HG02763 (cell line): ENCODE measurements at regions not wholly inside any gene's neighbourhood (a gene's known extent, or its start where the extent isn't known, plus 50 kb on each side); places are given as distances from the start of the nearest gene placed in this dataset.

Experiments used
- ATAC-seq: cut with Tn5 transposase; IDR thresholded peaks from one replicate; pipeline ENCODE4 v1.9.1; 2021; ENCODE audit warnings: mild to moderate bottlenecking, moderate library complexity; ENCODE audit not compliant: unreplicated experiment

DNA sequence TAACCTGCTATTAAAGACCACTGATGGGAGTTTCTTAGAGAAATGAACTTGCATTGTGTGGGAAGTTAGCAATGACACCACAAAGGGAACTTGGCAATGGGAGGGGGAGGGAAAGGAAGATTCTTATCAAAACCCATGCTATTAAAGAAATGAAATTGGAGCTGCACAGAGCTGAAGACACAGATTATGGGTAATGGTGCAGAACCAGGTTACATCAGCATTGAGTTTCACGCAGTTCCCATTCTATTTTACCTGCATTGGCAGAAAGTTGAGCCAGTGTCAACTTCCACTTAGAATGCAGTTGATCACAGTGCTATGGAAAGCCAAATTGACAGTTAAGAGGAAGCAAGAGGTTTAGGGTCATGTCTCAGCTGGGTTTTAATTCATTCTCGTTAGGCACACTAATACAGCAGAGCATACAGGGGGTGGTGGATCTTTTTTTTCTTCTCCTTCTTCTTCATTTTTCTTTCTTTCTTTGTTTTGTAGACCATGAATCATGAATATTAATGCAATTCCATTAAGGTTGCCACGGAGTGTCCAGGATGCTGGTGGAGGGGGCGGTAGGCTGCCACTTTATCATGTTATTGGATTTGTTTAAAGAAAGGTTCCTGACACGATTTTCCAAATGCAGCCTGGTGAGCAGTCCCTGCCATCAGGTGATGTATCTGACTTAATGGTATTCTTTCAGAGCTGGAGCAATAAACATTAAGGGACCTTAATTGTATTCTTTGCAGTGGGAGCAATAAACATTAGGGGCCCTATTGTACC lies 1092.0 kb upstream of the MAP3K7 start:
- no peak for ATAC-seq

DNA sequence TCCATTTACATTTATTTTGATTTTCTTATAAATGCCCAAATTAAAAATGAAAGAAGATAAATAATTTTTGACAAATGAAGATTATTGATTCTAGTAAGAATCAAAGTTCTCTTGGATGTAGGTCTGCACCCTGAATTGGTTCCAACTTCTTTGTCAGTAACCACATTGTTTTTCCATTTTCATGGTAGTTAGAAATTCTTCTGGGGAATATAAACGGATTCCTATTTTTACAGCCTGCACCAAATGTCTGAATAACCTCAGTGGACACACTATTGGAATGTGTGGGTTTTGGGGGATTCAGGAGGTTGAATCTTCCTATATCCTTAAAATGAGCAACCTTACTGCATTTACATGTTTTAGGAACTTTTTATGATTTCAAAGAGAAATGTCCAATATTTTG lies 1085.3 kb upstream of the MAP3K7 start:
- no peak for ATAC-seq

DNA sequence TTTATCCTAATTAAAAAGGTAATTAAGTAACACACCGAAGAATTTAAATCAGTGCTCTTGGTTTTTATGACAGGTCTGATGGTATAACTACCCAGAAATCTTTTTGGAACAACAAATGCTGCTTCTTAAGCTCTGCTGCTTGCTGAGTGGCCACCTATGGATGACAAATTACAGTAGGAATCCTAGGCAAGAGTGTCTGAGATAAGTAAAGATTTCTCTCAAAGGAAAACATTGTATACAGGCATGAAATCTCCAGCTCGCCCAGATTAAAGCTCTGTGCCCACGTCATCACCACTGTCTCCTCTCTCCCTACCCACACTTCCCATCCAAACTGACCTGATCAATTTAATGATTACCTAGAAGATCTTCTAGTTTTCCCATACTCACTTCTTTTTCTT lies 1083.0 kb upstream of the MAP3K7 start:
- no peak for ATAC-seq

GRCh38 chr6:91669154-91669870 lies 1082.4 kb upstream of the MAP3K7 start:
- no peak for ATAC-seq

- no peak for ATAC-seq
Measured at GRCh38 chr6:91667596-91667995, 1080.7 kb upstream of the MAP3K7 start.

DNA sequence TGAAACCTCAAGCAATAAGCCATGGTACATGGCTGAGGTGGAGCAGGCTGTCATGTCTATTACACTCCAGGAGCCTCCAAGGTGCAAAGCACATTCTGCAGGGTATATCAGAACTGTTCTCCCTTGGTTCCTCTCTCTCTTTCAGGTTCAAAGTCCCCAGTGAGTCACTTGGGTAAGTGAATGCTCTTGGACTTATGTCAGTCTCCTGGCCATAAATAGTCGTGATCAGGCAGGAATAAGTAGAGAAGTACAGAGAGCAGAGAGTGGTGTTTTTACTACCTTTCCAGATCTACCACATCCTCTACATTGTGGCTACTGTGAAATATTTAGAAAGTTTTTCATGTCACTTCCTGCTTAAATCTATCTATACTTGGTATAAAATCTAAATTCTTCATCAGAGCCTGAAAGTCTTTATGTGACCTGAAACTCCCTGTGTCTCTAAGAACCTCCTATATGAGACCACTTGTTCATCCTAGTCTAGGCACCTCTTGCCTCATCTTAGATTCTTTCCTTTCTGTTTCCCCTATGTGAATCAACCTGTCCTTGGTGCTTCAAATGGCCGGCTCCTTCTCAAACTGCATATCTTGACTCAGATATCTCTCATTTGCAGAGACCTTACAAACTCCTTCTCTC lies 1077.6 kb upstream of the MAP3K7 start:
- no peak for ATAC-seq

- ATAC-seq = no peak
Measured at GRCh38 chr6:91660893-91661292, 1074.0 kb upstream of the MAP3K7 start.

- no peak for ATAC-seq
Measured at GRCh38 chr6:91659891-91660290, 1073.0 kb upstream of the MAP3K7 start.

GRCh38 chr6:91654793-91655192 lies 1067.9 kb upstream of the MAP3K7 start:
- no peak for ATAC-seq

DNA sequence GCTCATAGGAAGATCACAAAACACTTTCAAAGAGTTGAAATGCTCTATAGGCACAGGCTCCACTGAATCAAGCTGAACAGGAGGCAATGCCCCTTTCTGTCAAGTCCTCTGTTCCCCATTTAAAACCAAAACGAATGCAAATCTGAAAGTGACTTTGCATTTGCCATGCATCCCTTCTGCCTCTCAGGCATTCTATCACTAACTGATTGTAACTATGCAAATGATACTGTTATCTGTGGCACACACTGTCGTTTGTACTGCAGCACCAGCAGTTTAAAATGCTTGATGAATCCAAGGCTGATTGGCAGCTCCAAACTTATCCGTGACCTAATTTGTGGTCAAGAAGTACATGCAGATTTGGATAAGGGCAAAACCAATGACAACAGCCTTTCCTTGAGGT lies 1067.5 kb upstream of the MAP3K7 start:
- ATAC-seq = no peak

DNA sequence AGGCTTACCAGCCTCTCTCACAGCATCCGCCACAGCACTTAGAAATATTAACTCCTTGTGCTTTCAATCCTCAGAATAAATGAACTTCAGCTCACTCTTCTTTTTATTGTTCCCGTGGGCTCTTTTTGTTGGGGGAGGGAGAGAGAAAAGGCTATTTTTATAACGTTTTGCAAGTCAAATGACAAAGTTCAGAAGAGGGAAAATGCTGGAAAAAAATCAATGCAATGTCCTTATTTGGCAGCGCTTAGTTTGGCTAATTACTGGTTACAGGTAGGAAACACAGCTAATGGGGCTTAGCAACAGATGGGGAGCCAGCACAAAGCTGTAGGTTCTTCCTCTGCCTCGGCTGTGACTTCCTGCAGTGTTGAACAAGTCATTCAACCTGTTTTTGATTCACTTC lies 1067.0 kb upstream of the MAP3K7 start:
- ATAC-seq = no peak

GRCh38 chr6:91653076-91653723 lies 1066.3 kb upstream of the MAP3K7 start:
- ATAC-seq = no peak

GRCh38 chr6:91646649-91647048 lies 1059.8 kb upstream of the MAP3K7 start:
- ATAC-seq = no peak

- ATAC-seq = no peak
Measured at GRCh38 chr6:91645811-91646210, 1058.9 kb upstream of the MAP3K7 start.

DNA sequence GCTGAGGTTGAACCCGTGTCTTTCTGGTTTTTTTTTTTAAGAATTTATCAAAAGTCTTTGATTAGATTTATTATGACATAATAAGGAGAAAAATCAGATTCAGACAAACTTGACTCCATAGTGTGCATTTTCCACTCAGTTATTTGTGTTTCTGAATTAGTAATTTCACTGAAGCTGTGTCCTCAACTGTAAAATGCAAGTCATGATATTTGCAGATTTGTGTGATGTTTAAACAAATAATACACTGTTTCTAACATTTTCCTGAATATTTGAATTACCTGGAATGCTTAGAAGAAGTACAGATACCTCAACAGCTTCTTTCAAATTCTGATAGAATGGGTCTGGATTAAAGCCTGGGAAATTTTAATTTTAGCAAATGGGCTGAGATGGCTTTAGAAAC lies 1050.3 kb upstream of the MAP3K7 start:
- ATAC-seq = no peak

DNA sequence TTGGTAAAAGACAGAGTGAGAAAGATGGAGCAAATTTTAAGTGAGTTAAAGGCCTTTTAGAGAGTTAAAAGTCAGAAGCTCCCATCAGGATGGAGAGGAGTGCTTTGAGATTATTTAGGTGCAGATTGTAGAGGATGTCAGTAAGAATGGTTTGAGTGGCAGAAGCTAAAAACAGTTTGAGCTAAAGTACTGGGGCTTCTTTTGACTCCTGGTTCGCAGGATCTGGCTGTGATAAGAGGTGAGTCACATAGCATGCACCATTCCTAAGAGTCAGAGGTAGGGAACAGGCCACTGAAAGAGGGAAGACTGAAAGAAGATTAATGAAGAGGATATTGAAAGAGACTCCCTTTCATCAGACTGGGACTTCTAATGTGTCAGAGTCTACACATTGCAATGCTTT lies 1047.9 kb upstream of the MAP3K7 start:
- ATAC-seq = no peak

DNA sequence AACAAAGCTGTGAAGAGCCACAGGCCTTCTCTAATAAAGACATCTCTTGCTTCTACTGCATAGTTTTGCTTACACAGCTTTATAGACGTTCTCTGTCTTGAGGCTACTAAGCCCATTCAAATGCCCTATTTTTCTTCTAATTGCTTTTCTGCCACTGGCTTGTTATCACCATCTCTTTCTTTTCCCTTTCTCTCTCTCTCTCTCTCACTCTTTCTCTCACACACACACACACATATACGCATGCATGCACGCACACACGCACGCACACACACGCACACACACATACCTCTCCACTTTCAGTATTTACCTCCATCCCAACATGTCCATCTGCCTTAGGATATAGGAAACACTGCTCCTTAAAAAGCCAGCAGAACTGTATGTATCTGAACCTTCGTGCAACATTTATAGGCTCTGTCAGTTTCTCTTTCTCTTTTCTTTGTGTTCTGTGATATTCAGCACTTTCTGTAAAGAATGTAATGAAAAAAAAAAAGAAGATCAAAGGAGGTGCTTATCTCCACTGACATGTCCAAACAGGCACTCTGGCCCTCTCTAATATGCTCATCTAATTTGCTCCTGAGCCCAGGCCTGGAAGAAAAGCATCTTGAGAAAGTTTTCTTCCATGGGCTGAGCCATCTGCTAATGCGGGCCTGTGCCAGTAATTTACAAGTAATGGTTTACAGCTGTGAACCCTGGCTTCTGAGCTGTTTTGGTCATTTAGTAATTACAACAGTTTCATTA lies 1046.7 kb upstream of the MAP3K7 start:
- ATAC-seq = no peak

DNA sequence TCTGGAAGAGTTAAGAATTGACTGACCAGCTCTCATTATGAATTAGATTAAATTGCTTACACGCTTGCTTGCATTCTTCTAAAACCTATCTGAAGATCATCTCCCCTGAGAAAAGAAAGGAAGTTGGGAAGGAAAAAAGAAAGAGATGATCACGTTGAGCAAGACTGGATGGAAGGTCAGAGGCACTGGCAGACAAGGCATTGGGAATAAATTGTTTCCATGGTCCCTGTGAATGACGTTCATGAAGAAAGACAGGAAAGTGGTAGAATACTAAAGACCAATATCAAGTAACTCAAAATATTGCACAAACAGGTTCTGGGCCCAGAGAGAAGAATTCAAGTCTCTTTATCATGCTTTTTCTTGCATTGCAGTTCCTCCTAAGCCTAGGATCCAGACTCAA lies 1045.4 kb upstream of the MAP3K7 start:
- no peak for ATAC-seq

DNA sequence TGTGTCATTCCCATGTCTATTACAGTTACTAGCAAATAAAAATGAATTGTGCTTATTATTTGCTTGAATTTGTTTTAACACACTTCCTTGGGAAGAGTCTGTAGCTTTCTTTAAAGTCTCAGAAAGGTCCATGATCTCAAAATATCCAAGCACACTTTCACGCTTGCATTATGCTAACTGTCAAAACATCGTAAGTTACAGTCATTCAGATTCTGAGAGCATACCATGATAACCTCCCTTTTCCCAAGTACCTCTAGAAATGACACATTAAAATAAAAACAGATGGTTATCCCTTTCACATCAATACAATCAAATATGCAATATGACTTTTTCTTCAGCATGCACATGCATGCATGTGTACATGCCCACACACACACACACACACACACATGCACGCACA lies 1044.4 kb upstream of the MAP3K7 start:
- ATAC-seq = no peak

DNA sequence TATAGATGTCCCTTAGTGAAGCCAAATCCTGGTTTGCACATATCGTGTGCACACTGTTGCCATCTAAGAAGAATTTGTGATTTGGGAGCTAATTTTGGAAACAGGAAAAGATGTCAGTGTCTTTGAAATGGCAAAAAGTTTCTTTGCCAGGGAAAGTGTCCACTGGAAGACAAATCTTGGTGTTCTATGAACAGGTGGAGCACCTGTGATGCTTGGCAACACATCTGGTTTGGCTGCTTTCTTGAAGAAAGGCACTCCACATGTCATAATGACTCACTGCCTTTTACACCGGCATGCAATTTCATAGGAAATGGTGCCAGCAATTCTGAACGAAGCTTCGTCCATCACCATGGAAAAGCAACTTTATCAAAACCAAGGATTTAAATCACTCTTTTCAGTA lies 1040.0 kb upstream of the MAP3K7 start:
- ATAC-seq = no peak

- ATAC-seq = no peak
Measured at GRCh38 chr6:91613481-91613880, 1026.6 kb upstream of the MAP3K7 start.
